ENCODE measurements at regions not wholly inside any gene's neighbourhood (a gene's known extent, or its start where the extent isn't known, plus 50 kb on each side); places are given as distances from the start of the nearest gene placed in this dataset.

GRCh38 chr5:18213666-18214065 is 579.4 kb downstream of the TAF11L14 start:
- Mint-ChIP-seq H3K27me3 (ENCODE audit: insufficient read depth, low read depth, poor library complexity) (no peaks in the 10 kb centered on the region), H3K36me3 (ENCODE audit: low read depth) (peaks cover 6% of the 10 kb centered on the region), H3K4me3 (no peak overlapping the region), H3K4me1 (peaks cover 6% of the 10 kb centered on the region), H3K27ac (no peak overlapping the region), H3K9me3 (peaks cover 27% of the 10 kb centered on the region)
- Histone ChIP-seq H3K4me3 (no peak overlapping the region), H3K27ac (ENCODE audit: low read depth) (no peak overlapping the region), H3K27me3 (ENCODE audit: insufficient read depth) (no peaks in the 10 kb centered on the region), H4K20me1 (replicated peaks; ENCODE audit: insufficient read depth) (no peaks in the 10 kb centered on the region), H3K9me2 (ENCODE audit: insufficient read depth) (no peaks in the 10 kb centered on the region; the same call in 1 of the 2 replicates), H3K4me2 (no peak overlapping the region), H2AFZ (no peak overlapping the region), H3K36me3 (ENCODE audit: insufficient read depth) (peaks cover 4% of the 10 kb centered on the region; the same call in 1 of the 2 replicates), H3F3A (replicated peaks; ENCODE audit: low read depth) (no peaks in the 10 kb centered on the region), H3K4me1 (ENCODE audit: insufficient read depth) (peaks cover 6% of the 10 kb centered on the region; the same call in 1 of the 2 replicates), H3K79me2 (replicated peaks; ENCODE audit: insufficient read depth) (no peaks in the 10 kb centered on the region)
- ATAC-seq (no peak), DNase-seq (ENCODE audit: low spot score) (no peak)
- TF ChIP-seq REST (IDR thresholded peaks at IDR 0.05; ENCODE audit: unreplicated experiment) (no peak), EZH2 (IDR thresholded peaks at IDR 0.05; ENCODE audit: low read depth, unreplicated experiment) (no peak), JUNB (IDR thresholded peaks at IDR 0.05; ENCODE audit: unreplicated experiment) (no peak), ZNF331 (CRISPR knock-in tag; IDR thresholded peaks at IDR 0.05; ENCODE audit: low read depth) (no peak), CREB1 (CRISPR knock-in tag; IDR thresholded peaks at IDR 0.05; ENCODE audit: low read depth) (no peak), ETS1 (IDR thresholded peaks at IDR 0.05) (no peak), POLR2AphosphoS5 (IDR thresholded peaks at IDR 0.05; ENCODE audit: low read depth) (no peak), NANOG (IDR thresholded peaks at IDR 0.05; ENCODE audit: borderline replicate concordance) (no peak), ZNF114 (CRISPR knock-in tag; IDR thresholded peaks at IDR 0.05) (no peak), EZH2phosphoT487 (IDR thresholded peaks at IDR 0.05; ENCODE audit: unreplicated experiment) (no peak)
- TF ChIP-seq, protein P1, sequence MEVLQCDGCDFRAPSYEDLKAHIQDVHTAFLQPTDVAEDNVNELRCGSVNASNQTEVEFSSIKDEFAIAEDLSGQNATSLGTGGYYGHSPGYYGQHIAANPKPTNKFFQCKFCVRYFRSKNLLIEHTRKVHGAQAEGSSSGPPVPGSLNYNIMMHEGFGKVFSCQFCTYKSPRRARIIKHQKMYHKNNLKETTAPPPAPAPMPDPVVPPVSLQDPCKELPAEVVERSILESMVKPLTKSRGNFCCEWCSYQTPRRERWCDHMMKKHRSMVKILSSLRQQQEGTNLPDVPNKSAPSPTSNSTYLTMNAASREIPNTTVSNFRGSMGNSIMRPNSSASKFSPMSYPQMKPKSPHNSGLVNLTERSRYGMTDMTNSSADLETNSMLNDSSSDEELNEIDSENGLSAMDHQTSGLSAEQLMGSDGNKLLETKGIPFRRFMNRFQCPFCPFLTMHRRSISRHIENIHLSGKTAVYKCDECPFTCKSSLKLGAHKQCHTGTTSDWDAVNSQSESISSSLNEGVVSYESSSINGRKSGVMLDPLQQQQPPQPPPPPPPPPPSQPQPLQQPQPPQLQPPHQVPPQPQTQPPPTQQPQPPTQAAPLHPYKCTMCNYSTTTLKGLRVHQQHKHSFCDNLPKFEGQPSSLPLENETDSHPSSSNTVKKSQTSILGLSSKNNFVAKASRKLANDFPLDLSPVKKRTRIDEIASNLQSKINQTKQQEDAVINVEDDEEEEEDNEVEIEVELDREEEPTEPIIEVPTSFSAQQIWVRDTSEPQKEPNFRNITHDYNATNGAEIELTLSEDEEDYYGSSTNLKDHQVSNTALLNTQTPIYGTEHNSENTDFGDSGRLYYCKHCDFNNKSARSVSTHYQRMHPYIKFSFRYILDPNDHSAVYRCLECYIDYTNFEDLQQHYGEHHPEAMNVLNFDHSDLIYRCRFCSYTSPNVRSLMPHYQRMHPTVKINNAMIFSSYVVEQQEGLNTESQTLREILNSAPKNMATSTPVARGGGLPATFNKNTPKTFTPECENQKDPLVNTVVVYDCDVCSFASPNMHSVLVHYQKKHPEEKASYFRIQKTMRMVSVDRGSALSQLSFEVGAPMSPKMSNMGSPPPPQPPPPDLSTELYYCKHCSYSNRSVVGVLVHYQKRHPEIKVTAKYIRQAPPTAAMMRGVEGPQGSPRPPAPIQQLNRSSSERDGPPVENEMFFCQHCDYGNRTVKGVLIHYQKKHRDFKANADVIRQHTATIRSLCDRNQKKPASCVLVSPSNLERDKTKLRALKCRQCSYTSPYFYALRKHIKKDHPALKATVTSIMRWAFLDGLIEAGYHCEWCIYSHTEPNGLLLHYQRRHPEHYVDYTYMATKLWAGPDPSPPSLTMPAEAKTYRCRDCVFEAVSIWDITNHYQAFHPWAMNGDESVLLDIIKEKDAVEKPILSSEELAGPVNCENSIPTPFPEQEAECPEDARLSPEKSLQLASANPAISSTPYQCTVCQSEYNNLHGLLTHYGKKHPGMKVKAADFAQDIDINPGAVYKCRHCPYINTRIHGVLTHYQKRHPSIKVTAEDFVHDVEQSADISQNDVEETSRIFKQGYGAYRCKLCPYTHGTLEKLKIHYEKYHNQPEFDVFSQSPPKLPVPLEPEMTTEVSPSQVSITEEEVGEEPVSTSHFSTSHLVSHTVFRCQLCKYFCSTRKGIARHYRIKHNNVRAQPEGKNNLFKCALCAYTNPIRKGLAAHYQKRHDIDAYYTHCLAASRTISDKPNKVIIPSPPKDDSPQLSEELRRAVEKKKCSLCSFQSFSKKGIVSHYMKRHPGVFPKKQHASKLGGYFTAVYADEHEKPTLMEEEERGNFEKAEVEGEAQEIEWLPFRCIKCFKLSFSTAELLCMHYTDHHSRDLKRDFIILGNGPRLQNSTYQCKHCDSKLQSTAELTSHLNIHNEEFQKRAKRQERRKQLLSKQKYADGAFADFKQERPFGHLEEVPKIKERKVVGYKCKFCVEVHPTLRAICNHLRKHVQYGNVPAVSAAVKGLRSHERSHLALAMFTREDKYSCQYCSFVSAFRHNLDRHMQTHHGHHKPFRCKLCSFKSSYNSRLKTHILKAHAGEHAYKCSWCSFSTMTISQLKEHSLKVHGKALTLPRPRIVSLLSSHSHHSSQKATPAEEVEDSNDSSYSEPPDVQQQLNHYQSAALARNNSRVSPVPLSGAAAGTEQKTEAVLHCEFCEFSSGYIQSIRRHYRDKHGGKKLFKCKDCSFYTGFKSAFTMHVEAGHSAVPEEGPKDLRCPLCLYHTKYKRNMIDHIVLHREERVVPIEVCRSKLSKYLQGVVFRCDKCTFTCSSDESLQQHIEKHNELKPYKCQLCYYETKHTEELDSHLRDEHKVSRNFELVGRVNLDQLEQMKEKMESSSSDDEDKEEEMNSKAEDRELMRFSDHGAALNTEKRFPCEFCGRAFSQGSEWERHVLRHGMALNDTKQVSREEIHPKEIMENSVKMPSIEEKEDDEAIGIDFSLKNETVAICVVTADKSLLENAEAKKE (CRISPR knock-in tag; IDR thresholded peaks at IDR 0.05) = no peak
- TF ChIP-seq, protein P2, sequence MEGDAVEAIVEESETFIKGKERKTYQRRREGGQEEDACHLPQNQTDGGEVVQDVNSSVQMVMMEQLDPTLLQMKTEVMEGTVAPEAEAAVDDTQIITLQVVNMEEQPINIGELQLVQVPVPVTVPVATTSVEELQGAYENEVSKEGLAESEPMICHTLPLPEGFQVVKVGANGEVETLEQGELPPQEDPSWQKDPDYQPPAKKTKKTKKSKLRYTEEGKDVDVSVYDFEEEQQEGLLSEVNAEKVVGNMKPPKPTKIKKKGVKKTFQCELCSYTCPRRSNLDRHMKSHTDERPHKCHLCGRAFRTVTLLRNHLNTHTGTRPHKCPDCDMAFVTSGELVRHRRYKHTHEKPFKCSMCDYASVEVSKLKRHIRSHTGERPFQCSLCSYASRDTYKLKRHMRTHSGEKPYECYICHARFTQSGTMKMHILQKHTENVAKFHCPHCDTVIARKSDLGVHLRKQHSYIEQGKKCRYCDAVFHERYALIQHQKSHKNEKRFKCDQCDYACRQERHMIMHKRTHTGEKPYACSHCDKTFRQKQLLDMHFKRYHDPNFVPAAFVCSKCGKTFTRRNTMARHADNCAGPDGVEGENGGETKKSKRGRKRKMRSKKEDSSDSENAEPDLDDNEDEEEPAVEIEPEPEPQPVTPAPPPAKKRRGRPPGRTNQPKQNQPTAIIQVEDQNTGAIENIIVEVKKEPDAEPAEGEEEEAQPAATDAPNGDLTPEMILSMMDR (conservative IDR thresholded peaks at IDR 0.05; ENCODE audit: low read depth in 2 of 2) = no peak
